Progenitor cell of endocrine pancreas (in vitro differentiated cells): ENCODE measurements at regions not wholly inside any gene's neighbourhood (a gene's known extent, or its start where the extent isn't known, plus 50 kb on each side); places are given as distances from the start of the nearest gene placed in this dataset.

Experiments used
- DNase-seq: peaks from one replicate; pipeline ENCODE4 v3.0.0; 2021; ENCODE audit warnings: low spot score; ENCODE audit not compliant: unreplicated experiment
- H3K27ac Mint-ChIP-seq: 2 replicates; pipeline ENCODE4 v1.8.0; 2021; ENCODE audit warnings: mild to moderate bottlenecking, moderate library complexity, mixed read lengths
- H3K27me3 Mint-ChIP-seq: 2 replicates; pipeline ENCODE4 v1.8.0; 2021; ENCODE audit warnings: mixed read lengths
- H3K36me3 Mint-ChIP-seq: 2 replicates; pipeline ENCODE4 v1.8.0; 2022; ENCODE audit warnings: mixed read lengths; ENCODE audit not compliant: insufficient read depth
- H3K4me1 Mint-ChIP-seq: 2 replicates; pipeline ENCODE4 v1.8.0; 2021; ENCODE audit warnings: low read depth, mixed read lengths
- H3K4me3 Mint-ChIP-seq: 2 replicates; pipeline ENCODE4 v1.8.0; 2021; ENCODE audit warnings: low read depth, mild to moderate bottlenecking, moderate library complexity, mixed read lengths
- H3K9me3 Mint-ChIP-seq: 2 replicates; pipeline ENCODE4 v1.8.0; 2021; ENCODE audit warnings: low read depth, mixed read lengths
- CTCF ChIP-seq: fragments of 200-600 bp; sonication (generic); IDR thresholded peaks from one replicate; pipeline ENCODE4 v1.5.0; 2021; ENCODE audit warnings: antibody characterized with exemption, mild to moderate bottlenecking; ENCODE audit not compliant: unreplicated experiment

DNA sequence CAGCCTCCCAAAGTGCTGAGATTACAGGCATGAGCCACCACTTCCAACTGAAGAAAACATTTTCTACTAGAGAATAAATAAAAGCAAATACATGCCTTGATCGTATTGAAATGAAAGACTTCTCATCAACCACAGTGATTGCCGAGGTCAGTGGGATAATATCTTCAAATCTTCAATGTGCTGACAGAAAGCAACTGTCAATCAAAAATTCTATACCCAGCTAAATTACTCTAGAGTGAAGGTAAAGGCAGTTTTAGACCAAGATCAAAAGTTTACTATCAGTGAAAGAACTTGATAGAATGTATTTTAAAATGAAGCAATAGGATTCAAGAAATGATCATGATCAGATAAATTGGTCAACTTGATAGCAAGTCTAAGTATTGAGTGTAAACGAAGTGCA is 130.6 kb downstream of the BRD1 start:
- H3K36me3 Mint-ChIP-seq = no peaks in the 10 kb centered on the region
- peaks cover 8% of the 10 kb centered on the region for H3K27me3 Mint-ChIP-seq
- no peak for DNase-seq
- TF ChIP-seq CTCF = no peak
- peaks cover 15% of the 10 kb centered on the region for H3K9me3 Mint-ChIP-seq
- no peak overlapping the region for H3K4me3 Mint-ChIP-seq
- no peaks in the 10 kb centered on the region for H3K4me1 Mint-ChIP-seq
- no peak overlapping the region for H3K27ac Mint-ChIP-seq

DNA sequence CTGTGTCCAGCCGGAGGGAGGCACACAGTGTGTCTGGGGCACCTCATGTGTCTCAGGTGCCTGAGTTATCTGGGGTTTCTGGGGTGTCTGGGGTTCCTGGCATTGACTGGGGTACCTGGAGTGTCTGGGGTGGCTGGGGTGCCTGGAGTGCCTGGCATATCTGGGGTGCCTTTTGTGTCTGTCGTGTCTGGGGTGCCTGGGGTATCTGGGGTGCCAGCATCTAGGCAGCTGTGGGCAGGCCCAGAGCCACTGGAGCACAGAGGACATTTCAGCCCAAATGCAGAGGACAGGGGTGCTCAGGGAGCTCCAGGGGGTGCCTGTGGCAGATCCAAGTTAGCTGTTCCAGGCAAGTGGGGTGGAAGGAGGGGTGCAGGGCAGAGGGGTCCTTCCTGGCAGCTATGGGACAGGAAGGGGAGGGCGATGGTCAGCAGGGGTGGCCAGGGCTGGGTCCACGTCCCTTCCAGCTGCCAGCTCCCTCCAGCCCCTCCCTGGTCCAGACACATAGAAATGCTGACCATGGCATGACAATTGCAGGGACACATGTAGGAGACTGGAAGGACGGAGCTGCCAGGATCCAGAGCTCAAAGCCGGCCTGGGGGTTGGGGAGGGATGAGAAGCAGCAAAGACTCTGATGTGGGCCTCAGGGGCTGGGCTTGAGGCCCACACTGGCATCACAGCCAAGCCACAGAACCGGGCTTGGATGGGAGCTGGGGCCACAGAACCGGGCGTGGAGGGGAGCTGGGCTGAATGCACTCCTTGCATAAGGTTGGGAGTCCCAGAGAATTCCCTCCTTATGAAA is 133.0 kb downstream of the BRD1 start:
- Mint-ChIP-seq H3K27me3 (peaks cover 5% of the 10 kb centered on the region), H3K27ac (no peak overlapping the region), H3K4me1 (no peaks in the 10 kb centered on the region), H3K4me3 (no peak overlapping the region), H3K9me3 (peaks cover 18% of the 10 kb centered on the region), H3K36me3 (no peaks in the 10 kb centered on the region)
- no peak for TF ChIP-seq CTCF
- DNase-seq = no peak

- no peaks in the 10 kb centered on the region for H3K36me3 Mint-ChIP-seq
- H3K4me1 Mint-ChIP-seq = no peaks in the 10 kb centered on the region
- no peak overlapping the region for H3K4me3 Mint-ChIP-seq
- peaks cover 18% of the 10 kb centered on the region for H3K9me3 Mint-ChIP-seq
- DNase-seq = no peak
- H3K27me3 Mint-ChIP-seq = peaks cover 8% of the 10 kb centered on the region
- no peak overlapping the region for H3K27ac Mint-ChIP-seq
- no peak for TF ChIP-seq CTCF
Observed at GRCh38 chr22:49693848-49694247, 133.8 kb downstream of the BRD1 start.

DNA sequence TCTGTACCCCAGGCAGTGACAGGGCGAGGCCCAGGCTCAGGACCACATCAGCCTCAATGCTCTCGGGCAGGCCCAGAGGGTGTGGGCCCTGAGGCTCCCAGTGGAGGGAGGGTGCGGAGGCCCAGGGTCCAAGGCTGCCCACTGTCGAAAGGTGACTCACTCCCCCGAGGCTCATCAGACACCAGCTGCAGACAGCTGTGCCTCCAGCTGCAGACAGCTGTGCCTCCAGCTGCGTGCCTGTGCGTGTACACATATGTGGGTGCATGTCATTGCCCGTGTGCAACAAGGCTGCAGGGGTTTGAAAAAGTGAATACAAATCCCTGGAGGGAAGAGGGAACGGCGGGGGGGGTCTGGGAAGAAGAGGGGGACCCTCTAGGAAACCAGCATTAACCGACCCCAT is 134.3 kb downstream of the BRD1 start:
- H3K36me3 Mint-ChIP-seq = no peaks in the 10 kb centered on the region

More for the DNA sequence above, 134.3 kb downstream of the BRD1 start:
- no peak overlapping the region for H3K4me3 Mint-ChIP-seq
- no peak for DNase-seq
- TF ChIP-seq CTCF = no peak
- H3K4me1 Mint-ChIP-seq = no peaks in the 10 kb centered on the region
- H3K9me3 Mint-ChIP-seq = peaks cover 18% of the 10 kb centered on the region
- peaks cover 9% of the 10 kb centered on the region for H3K27me3 Mint-ChIP-seq
- no peak overlapping the region for H3K27ac Mint-ChIP-seq
